ENCODE measurements at regions not wholly inside any gene's neighbourhood (a gene's known extent, or its start where the extent isn't known, plus 50 kb on each side); places are given as distances from the start of the nearest gene placed in this dataset.

DNA sequence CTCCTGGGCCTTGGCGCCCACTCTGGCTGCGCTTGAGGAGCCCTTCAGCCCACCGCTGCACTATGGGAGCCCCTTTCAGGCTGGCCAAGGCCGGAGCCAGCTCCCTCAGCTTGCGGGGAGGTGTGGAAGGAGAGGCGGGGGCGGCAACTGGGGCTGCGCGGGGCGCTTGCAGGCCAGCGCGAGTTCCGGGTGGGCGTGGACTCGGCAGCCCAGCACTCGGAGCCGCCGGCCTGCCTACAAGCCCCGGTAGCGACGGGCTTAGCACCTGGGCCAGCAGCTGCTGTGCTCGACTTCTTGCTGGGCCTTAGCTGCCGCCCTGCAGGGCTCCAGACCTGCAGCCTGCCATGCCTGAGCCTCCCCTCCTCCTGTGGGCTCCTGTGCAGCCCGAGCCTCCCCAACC lies 141.5 kb upstream of the SLC39A10 start:
- TF ChIP-seq, protein P1, sequence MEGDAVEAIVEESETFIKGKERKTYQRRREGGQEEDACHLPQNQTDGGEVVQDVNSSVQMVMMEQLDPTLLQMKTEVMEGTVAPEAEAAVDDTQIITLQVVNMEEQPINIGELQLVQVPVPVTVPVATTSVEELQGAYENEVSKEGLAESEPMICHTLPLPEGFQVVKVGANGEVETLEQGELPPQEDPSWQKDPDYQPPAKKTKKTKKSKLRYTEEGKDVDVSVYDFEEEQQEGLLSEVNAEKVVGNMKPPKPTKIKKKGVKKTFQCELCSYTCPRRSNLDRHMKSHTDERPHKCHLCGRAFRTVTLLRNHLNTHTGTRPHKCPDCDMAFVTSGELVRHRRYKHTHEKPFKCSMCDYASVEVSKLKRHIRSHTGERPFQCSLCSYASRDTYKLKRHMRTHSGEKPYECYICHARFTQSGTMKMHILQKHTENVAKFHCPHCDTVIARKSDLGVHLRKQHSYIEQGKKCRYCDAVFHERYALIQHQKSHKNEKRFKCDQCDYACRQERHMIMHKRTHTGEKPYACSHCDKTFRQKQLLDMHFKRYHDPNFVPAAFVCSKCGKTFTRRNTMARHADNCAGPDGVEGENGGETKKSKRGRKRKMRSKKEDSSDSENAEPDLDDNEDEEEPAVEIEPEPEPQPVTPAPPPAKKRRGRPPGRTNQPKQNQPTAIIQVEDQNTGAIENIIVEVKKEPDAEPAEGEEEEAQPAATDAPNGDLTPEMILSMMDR (IDR thresholded peaks at IDR 0.05) = no peak
- TF ChIP-seq POLR2A (IDR thresholded peaks at IDR 0.05; ENCODE audit: low read length) (no peak), KDM1A (IDR thresholded peaks at IDR 0.05; ENCODE audit: low read depth) (no peak), EP300 (IDR thresholded peaks at IDR 0.05) (no peak)
- TF ChIP-seq, protein P2, sequence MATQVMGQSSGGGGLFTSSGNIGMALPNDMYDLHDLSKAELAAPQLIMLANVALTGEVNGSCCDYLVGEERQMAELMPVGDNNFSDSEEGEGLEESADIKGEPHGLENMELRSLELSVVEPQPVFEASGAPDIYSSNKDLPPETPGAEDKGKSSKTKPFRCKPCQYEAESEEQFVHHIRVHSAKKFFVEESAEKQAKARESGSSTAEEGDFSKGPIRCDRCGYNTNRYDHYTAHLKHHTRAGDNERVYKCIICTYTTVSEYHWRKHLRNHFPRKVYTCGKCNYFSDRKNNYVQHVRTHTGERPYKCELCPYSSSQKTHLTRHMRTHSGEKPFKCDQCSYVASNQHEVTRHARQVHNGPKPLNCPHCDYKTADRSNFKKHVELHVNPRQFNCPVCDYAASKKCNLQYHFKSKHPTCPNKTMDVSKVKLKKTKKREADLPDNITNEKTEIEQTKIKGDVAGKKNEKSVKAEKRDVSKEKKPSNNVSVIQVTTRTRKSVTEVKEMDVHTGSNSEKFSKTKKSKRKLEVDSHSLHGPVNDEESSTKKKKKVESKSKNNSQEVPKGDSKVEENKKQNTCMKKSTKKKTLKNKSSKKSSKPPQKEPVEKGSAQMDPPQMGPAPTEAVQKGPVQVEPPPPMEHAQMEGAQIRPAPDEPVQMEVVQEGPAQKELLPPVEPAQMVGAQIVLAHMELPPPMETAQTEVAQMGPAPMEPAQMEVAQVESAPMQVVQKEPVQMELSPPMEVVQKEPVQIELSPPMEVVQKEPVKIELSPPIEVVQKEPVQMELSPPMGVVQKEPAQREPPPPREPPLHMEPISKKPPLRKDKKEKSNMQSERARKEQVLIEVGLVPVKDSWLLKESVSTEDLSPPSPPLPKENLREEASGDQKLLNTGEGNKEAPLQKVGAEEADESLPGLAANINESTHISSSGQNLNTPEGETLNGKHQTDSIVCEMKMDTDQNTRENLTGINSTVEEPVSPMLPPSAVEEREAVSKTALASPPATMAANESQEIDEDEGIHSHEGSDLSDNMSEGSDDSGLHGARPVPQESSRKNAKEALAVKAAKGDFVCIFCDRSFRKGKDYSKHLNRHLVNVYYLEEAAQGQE (IDR thresholded peaks at IDR 0.05) = no peak
- TF ChIP-seq, protein P3, sequence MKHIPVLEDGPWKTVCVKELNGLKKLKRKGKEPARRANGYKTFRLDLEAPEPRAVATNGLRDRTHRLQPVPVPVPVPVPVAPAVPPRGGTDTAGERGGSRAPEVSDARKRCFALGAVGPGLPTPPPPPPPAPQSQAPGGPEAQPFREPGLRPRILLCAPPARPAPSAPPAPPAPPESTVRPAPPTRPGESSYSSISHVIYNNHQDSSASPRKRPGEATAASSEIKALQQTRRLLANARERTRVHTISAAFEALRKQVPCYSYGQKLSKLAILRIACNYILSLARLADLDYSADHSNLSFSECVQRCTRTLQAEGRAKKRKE (CRISPR knock-in tag; IDR thresholded peaks at IDR 0.05; ENCODE audit: low read depth) = no peak
- TF ChIP-seq, protein P4, sequence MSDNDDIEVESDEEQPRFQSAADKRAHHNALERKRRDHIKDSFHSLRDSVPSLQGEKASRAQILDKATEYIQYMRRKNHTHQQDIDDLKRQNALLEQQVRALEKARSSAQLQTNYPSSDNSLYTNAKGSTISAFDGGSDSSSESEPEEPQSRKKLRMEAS (IDR thresholded peaks at IDR 0.05) = no peak
